HT1080 (cell line): ENCODE measurements at regions not wholly inside any gene's neighbourhood (a gene's known extent, or its start where the extent isn't known, plus 50 kb on each side); places are given as distances from the start of the nearest gene placed in this dataset.
"Not testable (repeated sequence)": the region's sequence is repeated elsewhere in the genome, so short reads cannot be mapped to it uniquely, and the experiment has no call there.

ENCODE experiments used
- DNase-seq: peaks from one replicate; pipeline ENCODE4 v3.0.0-alpha.2; 2015; ENCODE audit warnings: low read depth

GRCh38 chr7:101743241-101743994 is 74.0 kb upstream of the CUX1 start:
- DNase-seq, result peak; percentile 45

- no peak for DNase-seq
Measured at GRCh38 chr7:101743995-101744360, 73.4 kb upstream of the CUX1 start.

- DNase-seq, result no peak
Measured at GRCh38 chr7:101744588-101744987, 72.8 kb upstream of the CUX1 start.

GRCh38 chr7:101746314-101746713 is 71.1 kb upstream of the CUX1 start:
- no peak for DNase-seq

- no peak for DNase-seq
Measured at GRCh38 chr7:101747053-101747878, 70.2 kb upstream of the CUX1 start.

GRCh38 chr7:101747879-101748345 is 69.5 kb upstream of the CUX1 start:
- DNase-seq, result no peak

GRCh38 chr7:101749891-101750290 is 67.5 kb upstream of the CUX1 start:
- no peak for DNase-seq

GRCh38 chr7:101753316-101753715 is 64.1 kb upstream of the CUX1 start:
- DNase-seq, result no peak

GRCh38 chr7:101754424-101755159 is 62.8 kb upstream of the CUX1 start:
- DNase-seq, result peak; percentile 46

GRCh38 chr7:101757879-101758278 is 59.5 kb upstream of the CUX1 start:
- DNase-seq, result no peak

GRCh38 chr7:101758519-101758918 is 58.9 kb upstream of the CUX1 start:
- DNase-seq, result not testable (repeated sequence)

- DNase-seq, result no peak
Measured at GRCh38 chr7:101764221-101764620, 53.2 kb upstream of the CUX1 start.

GRCh38 chr7:101767544-101767943 is 49.9 kb upstream of the CUX1 start:
- no peak for DNase-seq
